ENCODE measurements at regions not wholly inside any gene's neighbourhood (a gene's known extent, or its start where the extent isn't known, plus 50 kb on each side); places are given as distances from the start of the nearest gene placed in this dataset.

DNA sequence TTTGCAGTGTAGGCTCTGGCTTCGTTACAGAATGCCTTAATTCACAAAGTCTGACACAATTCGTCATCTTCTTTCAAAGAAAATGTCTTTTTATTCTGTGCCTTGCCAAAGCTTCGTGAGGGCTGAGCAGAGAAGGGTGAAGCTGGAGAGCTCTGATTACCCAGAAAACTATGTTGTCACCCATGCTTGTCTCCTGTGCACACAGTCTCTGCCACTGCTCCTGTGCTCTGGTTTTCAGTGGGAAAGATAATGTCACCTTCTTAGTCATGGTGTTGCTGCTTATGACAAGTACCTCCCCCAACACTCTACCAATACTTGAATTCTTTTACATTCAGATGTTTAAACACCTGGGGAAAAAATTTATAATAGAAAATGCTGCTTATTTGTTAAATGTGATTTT, 509.2 kb upstream of the GRM7 start:
- TF ChIP-seq, protein P1, sequence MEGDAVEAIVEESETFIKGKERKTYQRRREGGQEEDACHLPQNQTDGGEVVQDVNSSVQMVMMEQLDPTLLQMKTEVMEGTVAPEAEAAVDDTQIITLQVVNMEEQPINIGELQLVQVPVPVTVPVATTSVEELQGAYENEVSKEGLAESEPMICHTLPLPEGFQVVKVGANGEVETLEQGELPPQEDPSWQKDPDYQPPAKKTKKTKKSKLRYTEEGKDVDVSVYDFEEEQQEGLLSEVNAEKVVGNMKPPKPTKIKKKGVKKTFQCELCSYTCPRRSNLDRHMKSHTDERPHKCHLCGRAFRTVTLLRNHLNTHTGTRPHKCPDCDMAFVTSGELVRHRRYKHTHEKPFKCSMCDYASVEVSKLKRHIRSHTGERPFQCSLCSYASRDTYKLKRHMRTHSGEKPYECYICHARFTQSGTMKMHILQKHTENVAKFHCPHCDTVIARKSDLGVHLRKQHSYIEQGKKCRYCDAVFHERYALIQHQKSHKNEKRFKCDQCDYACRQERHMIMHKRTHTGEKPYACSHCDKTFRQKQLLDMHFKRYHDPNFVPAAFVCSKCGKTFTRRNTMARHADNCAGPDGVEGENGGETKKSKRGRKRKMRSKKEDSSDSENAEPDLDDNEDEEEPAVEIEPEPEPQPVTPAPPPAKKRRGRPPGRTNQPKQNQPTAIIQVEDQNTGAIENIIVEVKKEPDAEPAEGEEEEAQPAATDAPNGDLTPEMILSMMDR (IDR thresholded peaks at IDR 0.05; ENCODE audit: low read length): no peak
- TF ChIP-seq EZH2phosphoT487 (IDR thresholded peaks at IDR 0.05; ENCODE audit: low read length): no peak
